ENCODE measurements at regions not wholly inside any gene's neighbourhood (a gene's known extent, or its start where the extent isn't known, plus 50 kb on each side); places are given as distances from the start of the nearest gene placed in this dataset.
"Not testable (repeated sequence)": the region's sequence is repeated elsewhere in the genome, so short reads cannot be mapped to it uniquely, and the experiment has no call there.

DNA sequence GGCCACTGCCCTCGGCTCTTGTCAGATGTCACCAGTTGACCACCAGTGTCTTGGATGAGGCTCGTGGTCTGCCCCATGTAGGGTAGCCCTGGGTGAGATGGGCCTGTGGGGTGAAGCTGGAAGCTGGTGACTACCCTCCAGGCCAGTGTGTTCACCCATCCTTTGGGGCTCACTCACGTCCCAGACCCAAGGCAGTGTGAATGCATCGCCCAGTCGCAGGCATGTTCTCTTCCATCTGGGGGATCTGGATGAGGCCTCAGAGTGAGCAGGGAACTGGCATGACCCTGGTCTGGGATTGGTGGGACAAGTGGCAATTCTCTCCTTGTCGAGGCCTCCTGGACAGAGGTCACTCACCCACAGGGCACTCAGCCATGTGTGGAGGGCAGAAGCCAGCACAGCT is 120.1 kb upstream of the PHACTR3 start:
- H3K4me1 ChIP-seq (replicated peaks in 1 of 2): no peaks in the 10 kb centered on the region
- intact Hi-C loops (cut with DNase I): no loop called here
- H3K9me3 ChIP-seq (replicated peaks in 1 of 3): no peaks in the 10 kb centered on the region
- no peak overlapping the region for H3K27ac ChIP-seq
- no peak for DNase-seq
- TF ChIP-seq, protein P1, sequence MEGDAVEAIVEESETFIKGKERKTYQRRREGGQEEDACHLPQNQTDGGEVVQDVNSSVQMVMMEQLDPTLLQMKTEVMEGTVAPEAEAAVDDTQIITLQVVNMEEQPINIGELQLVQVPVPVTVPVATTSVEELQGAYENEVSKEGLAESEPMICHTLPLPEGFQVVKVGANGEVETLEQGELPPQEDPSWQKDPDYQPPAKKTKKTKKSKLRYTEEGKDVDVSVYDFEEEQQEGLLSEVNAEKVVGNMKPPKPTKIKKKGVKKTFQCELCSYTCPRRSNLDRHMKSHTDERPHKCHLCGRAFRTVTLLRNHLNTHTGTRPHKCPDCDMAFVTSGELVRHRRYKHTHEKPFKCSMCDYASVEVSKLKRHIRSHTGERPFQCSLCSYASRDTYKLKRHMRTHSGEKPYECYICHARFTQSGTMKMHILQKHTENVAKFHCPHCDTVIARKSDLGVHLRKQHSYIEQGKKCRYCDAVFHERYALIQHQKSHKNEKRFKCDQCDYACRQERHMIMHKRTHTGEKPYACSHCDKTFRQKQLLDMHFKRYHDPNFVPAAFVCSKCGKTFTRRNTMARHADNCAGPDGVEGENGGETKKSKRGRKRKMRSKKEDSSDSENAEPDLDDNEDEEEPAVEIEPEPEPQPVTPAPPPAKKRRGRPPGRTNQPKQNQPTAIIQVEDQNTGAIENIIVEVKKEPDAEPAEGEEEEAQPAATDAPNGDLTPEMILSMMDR (IDR thresholded peaks at IDR 0.05): no peak
- no peak for TF ChIP-seq POLR2A (IDR thresholded peaks at IDR 0.05)
- no peaks in the 10 kb centered on the region for H3K36me3 ChIP-seq (replicated peaks in 1 of 2)
- peaks cover 6% of the 10 kb centered on the region for H3K27me3 ChIP-seq
- WGBS, 4 donors: 74 to 92% (median 79%) methylated on average over 4 to 6 of the region's 6 CpGs
- no peak overlapping the region for H3K4me3 ChIP-seq

DNA sequence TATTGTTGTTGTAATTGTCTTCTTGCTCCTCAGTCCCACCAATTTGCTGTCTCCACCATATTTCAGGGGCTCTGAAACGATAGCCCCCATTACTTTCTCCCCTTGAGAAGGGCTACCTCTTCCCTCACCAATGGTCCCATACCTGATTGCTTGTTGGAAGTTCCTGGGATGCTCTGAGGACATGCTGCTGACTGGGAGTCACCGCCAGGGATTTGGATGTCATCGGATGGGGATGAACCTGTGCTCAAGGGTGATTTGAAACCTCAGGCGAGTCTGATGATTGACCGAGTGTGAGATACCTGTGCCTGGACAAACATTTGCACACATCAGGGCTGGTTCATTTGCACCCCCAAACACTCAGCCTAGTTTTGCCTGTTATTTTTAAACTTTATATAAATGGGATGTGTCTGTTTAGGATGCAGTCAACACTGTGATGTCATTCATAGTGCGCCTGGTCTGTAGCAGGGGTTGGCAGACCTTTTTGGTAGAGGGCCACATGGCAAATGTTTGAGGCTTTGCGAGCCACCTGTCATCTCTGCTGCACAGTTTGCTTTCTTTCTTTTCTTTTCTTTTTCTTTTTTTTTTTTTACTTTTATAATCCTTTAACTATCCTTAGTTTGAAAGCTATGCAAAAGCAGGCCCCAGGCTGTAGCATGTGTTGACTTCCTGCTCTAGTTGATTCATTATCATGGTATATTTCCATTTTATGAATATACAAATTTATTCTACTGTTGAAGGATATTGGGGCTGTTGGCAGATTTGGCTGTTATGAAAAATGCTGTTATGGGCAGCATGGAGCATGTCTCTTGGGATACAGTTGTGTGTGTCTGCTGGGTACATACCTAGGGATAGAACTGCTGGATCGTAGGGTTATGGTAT is 118.5 kb upstream of the PHACTR3 start:
- no peaks in the 10 kb centered on the region for H3K9me3 ChIP-seq (replicated peaks in 1 of 3)
- H3K27me3 ChIP-seq: peaks cover 6% of the 10 kb centered on the region
- intact Hi-C loops (cut with DNase I): no loop called here
- WGBS, 4 donors: 88 to 93% (median 91%) methylated on average over 8 of the region's 8 CpGs
- H3K4me1 ChIP-seq (replicated peaks in 1 of 2): no peaks in the 10 kb centered on the region
- H3K36me3 ChIP-seq (replicated peaks in 1 of 2): no peaks in the 10 kb centered on the region
- H3K4me3 ChIP-seq: no peak overlapping the region
- peak in 1 of 7 donors; percentile 10 for DNase-seq
- H3K27ac ChIP-seq: no peak overlapping the region
- TF ChIP-seq, protein P1 (IDR thresholded peaks at IDR 0.05): no peak
- TF ChIP-seq POLR2A (IDR thresholded peaks at IDR 0.05): no peak

- H3K36me3 ChIP-seq (replicated peaks in 1 of 2); H3K9me3 ChIP-seq (replicated peaks in 1 of 3); intact Hi-C loops (cut with DNase I); H3K27ac ChIP-seq; H3K4me1 ChIP-seq (replicated peaks in 1 of 2); H3K27me3 ChIP-seq; H3K4me3 ChIP-seq: not testable (repeated sequence)
- 45 to 80% (median 49%) methylated on average over 1 to 6 of the region's 6 CpGs for WGBS, 4 donors
- peak in 1 of 7 donors; percentile 39 for DNase-seq
Measured at GRCh38 chr20:59488459-59488858, 115.9 kb upstream of the PHACTR3 start.

GRCh38 chr20:59490196-59491004 is 113.9 kb upstream of the PHACTR3 start:
- H3K27me3 ChIP-seq; H3K4me3 ChIP-seq; H3K36me3 ChIP-seq (replicated peaks in 1 of 2); H3K4me1 ChIP-seq (replicated peaks in 1 of 2); H3K9me3 ChIP-seq (replicated peaks in 1 of 3); intact Hi-C loops (cut with DNase I); H3K27ac ChIP-seq: not testable (repeated sequence)
- WGBS, 4 donors: 61 to 73% (median 68%) methylated on average over 14 to 18 of the region's 18 CpGs
- TF ChIP-seq, protein P1 (IDR thresholded peaks at IDR 0.05): peak in 1 of 6 experiments; percentile 5
- peak in 6 of 7 donors; percentile 25 to 63 (median 40) for DNase-seq
